ENCODE measurements at regions not wholly inside any gene's neighbourhood (a gene's known extent, or its start where the extent isn't known, plus 50 kb on each side); places are given as distances from the start of the nearest gene placed in this dataset.

- Histone ChIP-seq H3K27me3 (replicated peaks; ENCODE audit: insufficient read depth, low read depth, low read length, poor library complexity) (no peaks in the 10 kb centered on the region), H3K4me1 (ENCODE audit: insufficient read depth, low read length, poor library complexity, severe bottlenecking) (no peaks in the 10 kb centered on the region), H3K4me3 (ENCODE audit: low read depth, low read length, poor library complexity, severe bottlenecking) (no peak overlapping the region), H3K27ac (ENCODE audit: low read depth, low read length, poor library complexity, severe bottlenecking) (no peak overlapping the region), H3K9me3 (ENCODE audit: low read depth, low read length, poor library complexity, severe bottlenecking) (no peaks in the 10 kb centered on the region), H3K36me3 (ENCODE audit: insufficient read depth, low read length, poor library complexity, severe bottlenecking) (no peaks in the 10 kb centered on the region)
- CTCF ChIA-PET: no interaction called here
- no peak for DNase-seq (ENCODE audit: low spot score)
- TF ChIP-seq EZH2 (IDR thresholded peaks at IDR 0.05; ENCODE audit: borderline replicate concordance, low read depth, low read length, poor library complexity, severe bottlenecking): no peak
- TF ChIP-seq, protein P1, sequence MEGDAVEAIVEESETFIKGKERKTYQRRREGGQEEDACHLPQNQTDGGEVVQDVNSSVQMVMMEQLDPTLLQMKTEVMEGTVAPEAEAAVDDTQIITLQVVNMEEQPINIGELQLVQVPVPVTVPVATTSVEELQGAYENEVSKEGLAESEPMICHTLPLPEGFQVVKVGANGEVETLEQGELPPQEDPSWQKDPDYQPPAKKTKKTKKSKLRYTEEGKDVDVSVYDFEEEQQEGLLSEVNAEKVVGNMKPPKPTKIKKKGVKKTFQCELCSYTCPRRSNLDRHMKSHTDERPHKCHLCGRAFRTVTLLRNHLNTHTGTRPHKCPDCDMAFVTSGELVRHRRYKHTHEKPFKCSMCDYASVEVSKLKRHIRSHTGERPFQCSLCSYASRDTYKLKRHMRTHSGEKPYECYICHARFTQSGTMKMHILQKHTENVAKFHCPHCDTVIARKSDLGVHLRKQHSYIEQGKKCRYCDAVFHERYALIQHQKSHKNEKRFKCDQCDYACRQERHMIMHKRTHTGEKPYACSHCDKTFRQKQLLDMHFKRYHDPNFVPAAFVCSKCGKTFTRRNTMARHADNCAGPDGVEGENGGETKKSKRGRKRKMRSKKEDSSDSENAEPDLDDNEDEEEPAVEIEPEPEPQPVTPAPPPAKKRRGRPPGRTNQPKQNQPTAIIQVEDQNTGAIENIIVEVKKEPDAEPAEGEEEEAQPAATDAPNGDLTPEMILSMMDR (conservative IDR thresholded peaks at IDR 0.05; ENCODE audit: low read depth, low read length): no peak
- no TSS peak for BruUV-seq (replicated peaks)
- intact Hi-C loops (cut with micrococcal nuclease; ENCODE audit: unreplicated experiment): no loop called here
- POLR2A ChIA-PET (ENCODE audit: low non-redundant PET): no interaction called here
These were observed 589.9 kb downstream of the TBC1D4 start for GRCh38 chr13:74892096-74892495.

DNA sequence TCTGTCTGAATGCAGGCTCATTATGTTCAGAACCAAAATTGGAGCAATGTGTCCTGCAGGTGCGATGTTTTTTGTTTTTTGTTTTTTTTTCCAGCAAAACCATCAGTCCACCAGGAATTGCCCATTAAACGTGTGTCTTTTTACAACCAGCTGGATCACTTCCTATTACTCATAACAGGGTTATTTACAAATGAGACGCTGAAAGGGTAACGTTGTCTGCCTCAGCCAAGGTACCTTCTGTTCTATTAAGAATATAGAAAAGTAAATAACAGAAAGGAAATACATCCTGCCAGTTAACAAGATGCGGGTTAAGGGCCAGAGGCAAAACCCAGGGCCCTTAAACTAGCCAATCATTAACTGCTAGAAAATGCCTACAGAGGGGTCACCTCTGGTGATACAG is 590.4 kb downstream of the TBC1D4 start:
- Histone ChIP-seq H3K4me3 (ENCODE audit: low read depth, low read length, poor library complexity, severe bottlenecking) (no peak overlapping the region), H3K4me1 (ENCODE audit: insufficient read depth, low read length, poor library complexity, severe bottlenecking) (no peaks in the 10 kb centered on the region), H3K9me3 (ENCODE audit: low read depth, low read length, poor library complexity, severe bottlenecking) (no peaks in the 10 kb centered on the region), H3K36me3 (ENCODE audit: insufficient read depth, low read length, poor library complexity, severe bottlenecking) (no peaks in the 10 kb centered on the region), H3K27me3 (replicated peaks; ENCODE audit: insufficient read depth, low read depth, low read length, poor library complexity) (no peaks in the 10 kb centered on the region), H3K27ac (ENCODE audit: low read depth, low read length, poor library complexity, severe bottlenecking) (no peak overlapping the region)
- intact Hi-C loops (cut with micrococcal nuclease; ENCODE audit: unreplicated experiment): no loop called here
- DNase-seq (ENCODE audit: low spot score): no peak
- CTCF ChIA-PET: no interaction called here
- POLR2A ChIA-PET (ENCODE audit: low non-redundant PET): no interaction called here
- TF ChIP-seq, protein P1 (conservative IDR thresholded peaks at IDR 0.05; ENCODE audit: low read depth, low read length): no peak
- no peak for TF ChIP-seq EZH2 (IDR thresholded peaks at IDR 0.05; ENCODE audit: borderline replicate concordance, low read depth, low read length, poor library complexity, severe bottlenecking)
- no TSS peak for BruUV-seq (replicated peaks)

DNA sequence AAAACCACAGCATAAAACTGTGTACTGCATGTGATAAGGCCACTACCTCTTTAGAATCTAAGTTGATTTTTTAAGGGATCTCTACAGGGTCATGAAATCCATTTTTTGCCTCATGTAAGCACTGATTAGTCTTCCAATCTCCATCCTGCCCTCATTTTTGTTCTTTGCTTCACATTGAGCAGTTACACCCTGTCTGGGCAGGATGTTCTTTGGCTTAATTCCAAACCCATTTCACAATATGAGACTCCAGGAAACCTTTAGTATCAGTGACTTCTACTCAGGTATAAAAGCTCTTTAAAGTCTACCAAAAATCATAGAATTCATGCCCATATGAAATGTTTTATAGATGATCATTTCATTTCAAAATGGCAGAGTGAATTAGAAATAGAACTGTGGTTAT is 592.6 kb downstream of the TBC1D4 start:
- no peaks in the 10 kb centered on the region for H3K9me3 ChIP-seq (ENCODE audit: low read depth, low read length, poor library complexity, severe bottlenecking)
- H3K36me3 ChIP-seq (ENCODE audit: insufficient read depth, low read length, poor library complexity, severe bottlenecking): no peaks in the 10 kb centered on the region
- H3K4me3 ChIP-seq (ENCODE audit: low read depth, low read length, poor library complexity, severe bottlenecking): no peak overlapping the region
- TF ChIP-seq, protein P1 (conservative IDR thresholded peaks at IDR 0.05; ENCODE audit: low read depth, low read length): no peak
- TF ChIP-seq EZH2 (IDR thresholded peaks at IDR 0.05; ENCODE audit: borderline replicate concordance, low read depth, low read length, poor library complexity, severe bottlenecking): no peak
- intact Hi-C loops (cut with micrococcal nuclease; ENCODE audit: unreplicated experiment): no loop called here
- POLR2A ChIA-PET (ENCODE audit: low non-redundant PET): no interaction called here
- CTCF ChIA-PET: no interaction called here
- no peak for DNase-seq (ENCODE audit: low spot score)
- H3K27ac ChIP-seq (ENCODE audit: low read depth, low read length, poor library complexity, severe bottlenecking): no peak overlapping the region
- no TSS peak for BruUV-seq (replicated peaks)
- no peaks in the 10 kb centered on the region for H3K4me1 ChIP-seq (ENCODE audit: insufficient read depth, low read length, poor library complexity, severe bottlenecking)
- no peaks in the 10 kb centered on the region for H3K27me3 ChIP-seq (replicated peaks; ENCODE audit: insufficient read depth, low read depth, low read length, poor library complexity)
